PFSK-1 (cell line): ENCODE measurements at regions not wholly inside any gene's neighbourhood (a gene's known extent, or its start where the extent isn't known, plus 50 kb on each side); places are given as distances from the start of the nearest gene placed in this dataset.

Experiments used
- FOXP2 ChIP-seq: optimal IDR thresholded peaks from 2 replicates; pipeline ENCODE3; 2011; ENCODE audit warnings: borderline replicate concordance, control low read depth, inconsistent platforms; ENCODE audit not compliant: insufficient read depth; ENCODE audit errors: extremely low read length, extremely low read depth
- POLR2AphosphoS5 ChIP-seq: IDR thresholded peaks from 2 replicates; pipeline ENCODE4 v1.6.1; 2012; ENCODE audit warnings: low read depth, mild to moderate bottlenecking, control low read depth, low read length, moderate library complexity
- REST ChIP-seq, 2 experiments: IDR thresholded peaks; 2 replicates each; pipeline versions ENCODE4 v1.6.1 to v1.8.0; 2011 to 2012; ENCODE audit warnings: low read depth in 2 of 2, low read length in 2 of 2, control low read depth in 1 of 2, inconsistent platforms in 1 of 2, mild to moderate bottlenecking in 1 of 2, moderate library complexity in 1 of 2; ENCODE audit not compliant: insufficient read depth in 1 of 2
- SIN3A ChIP-seq: IDR thresholded peaks from 2 replicates; pipeline ENCODE4 v1.6.1; 2012; ENCODE audit warnings: mild to moderate bottlenecking, low read length, moderate library complexity, borderline replicate concordance; ENCODE audit not compliant: insufficient read depth
- TAF1 ChIP-seq: IDR thresholded peaks from 2 replicates; pipeline ENCODE4 v1.6.1; 2012; ENCODE audit warnings: low read length, control low read depth, borderline replicate concordance; ENCODE audit not compliant: insufficient read depth

GRCh38 chr1:173257805-173258204 is 50.7 kb upstream of the TNFSF4 start:
- TF ChIP-seq FOXP2, result no peak
- TF ChIP-seq SIN3A, result no peak
- peak; percentile 34; the same call in 1 of the 2 replicates for TF ChIP-seq TAF1
- peak; percentile 56; the same call in 1 of the 2 replicates for TF ChIP-seq POLR2AphosphoS5
- no peak for TF ChIP-seq REST (IDR thresholded peaks at IDR 0.05; ENCODE audit: insufficient read depth in 1 of 2, low read depth in 2 of 2, low read length in 2 of 2)

- TF ChIP-seq REST (IDR thresholded peaks at IDR 0.05; ENCODE audit: insufficient read depth in 1 of 2, low read depth in 2 of 2, low read length in 2 of 2) (no peak), TAF1 (no peak), POLR2AphosphoS5 (no peak)
Measured at GRCh38 chr1:173258479-173259264, 51.5 kb upstream of the TNFSF4 start.

- TF ChIP-seq POLR2AphosphoS5 (no peak), REST (IDR thresholded peaks at IDR 0.05; ENCODE audit: insufficient read depth in 1 of 2, low read depth in 2 of 2, low read length in 2 of 2) (no peak), FOXP2 (no peak), TAF1 (no peak), SIN3A (no peak)
Measured at GRCh38 chr1:173266841-173267240, 59.7 kb upstream of the TNFSF4 start.

- TF ChIP-seq REST (IDR thresholded peaks at IDR 0.05; ENCODE audit: insufficient read depth in 1 of 2, low read depth in 2 of 2, low read length in 2 of 2) (peak in 1 of 2 experiments; percentile 74; a peak in 1 of 4 replicates), TAF1 (peak; percentile 35; the same call in 1 of the 2 replicates), SIN3A (peak; percentile 59; the same call in 1 of the 2 replicates), FOXP2 (no peak)
Measured at GRCh38 chr1:173267453-173267945, 60.4 kb upstream of the TNFSF4 start.
